HEK293 (cell line): ENCODE measurements at regions not wholly inside any gene's neighbourhood (a gene's known extent, or its start where the extent isn't known, plus 50 kb on each side); places are given as distances from the start of the nearest gene placed in this dataset.

Experiments
- CTCF ChIA-PET: fragments of 350-600 bp; formaldehyde crosslinking; extraction: SDS; loops from one replicate; lab custom pipeline; 2021; ENCODE audit warnings: antibody characterized with exemption; lab: Yijun Ruan, JAX
- POLR2A ChIA-PET: fragments of 300-600 bp; formaldehyde crosslinking; extraction: SDS; loops from one replicate; lab custom pipeline; 2020; ENCODE audit warnings: antibody characterized with exemption, inconsistent platforms; lab: Yijun Ruan, JAX
- H3K27ac ChIP-seq: fragments of 200-500 bp; sonication (Bioruptor generic); 2 replicates; pipeline ENCODE4 v1.5.1; 2014; ENCODE audit warnings: low read depth, low read length, control low read depth, inconsistent platforms; ENCODE audit errors: extremely low read depth
- H3K36me3 ChIP-seq, 2 experiments: fragments of 200-500 bp in 1 of 2; sonication (Bioruptor generic) in 1 of 2; 1 replicate in 1 of 2; 2 replicates in 1 of 2; pipeline ENCODE4 v1.5.1; 2014 to 2017; ENCODE audit warnings: inconsistent platforms in 2 of 2, low read length in 2 of 2; ENCODE audit not compliant: control insufficient read depth in 2 of 2, insufficient read depth in 1 of 2
- H3K4me1 ChIP-seq: fragments of 200-500 bp; sonication (Bioruptor generic); 2 replicates; pipeline ENCODE4 v1.5.1; 2014; ENCODE audit warnings: mild to moderate bottlenecking, low read length, inconsistent platforms; ENCODE audit not compliant: control insufficient read depth, insufficient read depth
- H3K4me3 ChIP-seq: 2 replicates; pipeline ENCODE4 v1.5.1; 2011; ENCODE audit warnings: low read depth, mild to moderate bottlenecking, control low read depth, low read length, moderate library complexity
- H3K9me3 ChIP-seq: fragments of 200-500 bp; sonication (Bioruptor generic); 2 replicates; pipeline ENCODE4 v1.5.1; 2014; ENCODE audit warnings: low read depth, low read length, inconsistent platforms; ENCODE audit not compliant: control insufficient read depth, insufficient read depth
- INSM2 ChIP-seq: fragments of 450-650 bp; formaldehyde crosslinking; IDR thresholded peaks from 2 replicates; pipeline ENCODE4 v1.5.1; 2016; ENCODE audit warnings: missing biosample characterization, missing genetic modification characterization
- KLF1 ChIP-seq: fragments of 450-650 bp; formaldehyde crosslinking; IDR thresholded peaks from 2 replicates; pipeline ENCODE4 v1.5.1; 2016; ENCODE audit warnings: missing biosample characterization, missing genetic modification characterization
- KLF16 ChIP-seq: fragments of 450-650 bp; formaldehyde crosslinking; IDR thresholded peaks from 2 replicates; pipeline ENCODE4 v1.5.1; 2017; ENCODE audit warnings: missing biosample characterization, missing genetic modification characterization
- KLF9 ChIP-seq: fragments of 450-650 bp; formaldehyde crosslinking; IDR thresholded peaks from 2 replicates; pipeline ENCODE4 v1.5.1; 2016; ENCODE audit warnings: missing biosample characterization, missing genetic modification characterization, low read depth
- MYNN ChIP-seq: fragments of 450-650 bp; formaldehyde crosslinking; IDR thresholded peaks from 2 replicates; pipeline ENCODE4 v1.5.1; 2016; ENCODE audit warnings: missing biosample characterization, missing genetic modification characterization, borderline replicate concordance
- SALL2 ChIP-seq: fragments of 450-650 bp; formaldehyde crosslinking; IDR thresholded peaks from 2 replicates; pipeline ENCODE4 v1.5.0; 2017; ENCODE audit warnings: missing biosample characterization, mild to moderate bottlenecking, missing genetic modification characterization, borderline replicate concordance
- SCRT2 ChIP-seq: fragments of 450-650 bp; formaldehyde crosslinking; IDR thresholded peaks from 2 replicates; pipeline ENCODE4 v1.5.1; 2016; ENCODE audit warnings: missing biosample characterization, missing genetic modification characterization
- TCF7L2 ChIP-seq: IDR thresholded peaks from 2 replicates; pipeline ENCODE4 v1.6.1; 2011; ENCODE audit warnings: low read depth, mild to moderate bottlenecking, inconsistent platforms, low read length, moderate library complexity, borderline replicate concordance
- ZBTB49 ChIP-seq: fragments of 450-650 bp; formaldehyde crosslinking; IDR thresholded peaks from 2 replicates; pipeline ENCODE4 v1.5.1; 2016; ENCODE audit warnings: missing biosample characterization, missing genetic modification characterization, low read depth
- ZFHX2 ChIP-seq: fragments of 450-650 bp; formaldehyde crosslinking; conservative IDR thresholded peaks from 2 replicates; pipeline ENCODE4 v1.5.1; 2016; ENCODE audit warnings: missing biosample characterization, missing genetic modification characterization
- ZFP3 ChIP-seq: fragments of 450-650 bp; formaldehyde crosslinking; IDR thresholded peaks from 2 replicates; pipeline ENCODE4 v1.5.1; 2016; ENCODE audit warnings: low read depth, missing biosample characterization, missing genetic modification characterization
- ZFP37 ChIP-seq: fragments of 450-650 bp; formaldehyde crosslinking; IDR thresholded peaks from 2 replicates; pipeline ENCODE4 v1.5.1; 2016; ENCODE audit warnings: missing biosample characterization, missing genetic modification characterization
- ZFP41 ChIP-seq: fragments of 450-650 bp; formaldehyde crosslinking; IDR thresholded peaks from 2 replicates; pipeline ENCODE4 v1.5.1; 2016; ENCODE audit warnings: missing biosample characterization, missing genetic modification characterization, borderline replicate concordance
- ZNF266 ChIP-seq: fragments of 450-650 bp; formaldehyde crosslinking; IDR thresholded peaks from 2 replicates; pipeline ENCODE4 v1.5.1; 2016; ENCODE audit warnings: missing biosample characterization, missing genetic modification characterization, low read depth
- ZNF311 ChIP-seq: fragments of 450-650 bp; formaldehyde crosslinking; IDR thresholded peaks from 2 replicates; pipeline ENCODE4 v1.5.1; 2017; ENCODE audit warnings: missing biosample characterization, missing genetic modification characterization, borderline replicate concordance
- ZNF366 ChIP-seq: fragments of 450-650 bp; formaldehyde crosslinking; conservative IDR thresholded peaks from 2 replicates; pipeline ENCODE4 v1.5.1; 2016; ENCODE audit warnings: missing biosample characterization, missing genetic modification characterization
- ZNF404 ChIP-seq: fragments of 450-650 bp; formaldehyde crosslinking; IDR thresholded peaks from 2 replicates; pipeline ENCODE4 v1.5.1; 2017; ENCODE audit warnings: missing biosample characterization, missing genetic modification characterization
- ZNF416 ChIP-seq: fragments of 450-650 bp; formaldehyde crosslinking; IDR thresholded peaks from 2 replicates; pipeline ENCODE4 v1.5.1; 2016; ENCODE audit warnings: missing biosample characterization, missing genetic modification characterization
- ZNF501 ChIP-seq: fragments of 450-650 bp; formaldehyde crosslinking; IDR thresholded peaks from 2 replicates; pipeline ENCODE4 v1.5.1; 2016; ENCODE audit warnings: missing biosample characterization, missing genetic modification characterization
- ZNF521 ChIP-seq: fragments of 450-650 bp; formaldehyde crosslinking; IDR thresholded peaks from 2 replicates; pipeline ENCODE4 v1.5.1; 2017; ENCODE audit warnings: missing biosample characterization, mild to moderate bottlenecking, missing genetic modification characterization
- ZNF548 ChIP-seq: fragments of 450-650 bp; formaldehyde crosslinking; IDR thresholded peaks from 2 replicates; pipeline ENCODE4 v1.5.1; 2016; ENCODE audit warnings: missing biosample characterization, missing genetic modification characterization
- ZNF560 ChIP-seq: fragments of 450-650 bp; formaldehyde crosslinking; IDR thresholded peaks from 2 replicates; pipeline ENCODE4 v1.5.1; 2017; ENCODE audit warnings: missing biosample characterization, missing genetic modification characterization, borderline replicate concordance
- ZNF664 ChIP-seq: fragments of 450-650 bp; formaldehyde crosslinking; IDR thresholded peaks from 2 replicates; pipeline ENCODE4 v1.5.1; 2016; ENCODE audit warnings: missing biosample characterization, missing genetic modification characterization
- ZNF670 ChIP-seq: fragments of 450-650 bp; formaldehyde crosslinking; IDR thresholded peaks from 2 replicates; pipeline ENCODE4 v1.5.1; 2016; ENCODE audit warnings: missing biosample characterization, missing genetic modification characterization, low read depth
- ZNF747 ChIP-seq: fragments of 450-650 bp; formaldehyde crosslinking; IDR thresholded peaks from 2 replicates; pipeline ENCODE4 v1.5.1; 2016; ENCODE audit warnings: missing biosample characterization, missing genetic modification characterization
- ZNF768 ChIP-seq: fragments of 450-650 bp; formaldehyde crosslinking; IDR thresholded peaks from 2 replicates; pipeline ENCODE4 v1.5.1; 2018; ENCODE audit warnings: missing biosample characterization, mild to moderate bottlenecking, missing genetic modification characterization
- ZNF777 ChIP-seq: fragments of 450-650 bp; formaldehyde crosslinking; IDR thresholded peaks from 2 replicates; pipeline ENCODE4 v1.5.1; 2017; ENCODE audit warnings: missing biosample characterization, missing genetic modification characterization, borderline replicate concordance
- ZSCAN30 ChIP-seq: fragments of 450-650 bp; IDR thresholded peaks from 2 replicates; pipeline ENCODE4 v1.5.1; 2018; ENCODE audit warnings: missing biosample characterization, mild to moderate bottlenecking, missing genetic modification characterization, moderate library complexity
- TF ChIP-seq, protein P1 (sequence below): fragments of 450-650 bp; formaldehyde crosslinking; IDR thresholded peaks from 2 replicates; pipeline ENCODE4 v1.5.1; 2016; ENCODE audit warnings: missing biosample characterization, missing genetic modification characterization

DNA sequence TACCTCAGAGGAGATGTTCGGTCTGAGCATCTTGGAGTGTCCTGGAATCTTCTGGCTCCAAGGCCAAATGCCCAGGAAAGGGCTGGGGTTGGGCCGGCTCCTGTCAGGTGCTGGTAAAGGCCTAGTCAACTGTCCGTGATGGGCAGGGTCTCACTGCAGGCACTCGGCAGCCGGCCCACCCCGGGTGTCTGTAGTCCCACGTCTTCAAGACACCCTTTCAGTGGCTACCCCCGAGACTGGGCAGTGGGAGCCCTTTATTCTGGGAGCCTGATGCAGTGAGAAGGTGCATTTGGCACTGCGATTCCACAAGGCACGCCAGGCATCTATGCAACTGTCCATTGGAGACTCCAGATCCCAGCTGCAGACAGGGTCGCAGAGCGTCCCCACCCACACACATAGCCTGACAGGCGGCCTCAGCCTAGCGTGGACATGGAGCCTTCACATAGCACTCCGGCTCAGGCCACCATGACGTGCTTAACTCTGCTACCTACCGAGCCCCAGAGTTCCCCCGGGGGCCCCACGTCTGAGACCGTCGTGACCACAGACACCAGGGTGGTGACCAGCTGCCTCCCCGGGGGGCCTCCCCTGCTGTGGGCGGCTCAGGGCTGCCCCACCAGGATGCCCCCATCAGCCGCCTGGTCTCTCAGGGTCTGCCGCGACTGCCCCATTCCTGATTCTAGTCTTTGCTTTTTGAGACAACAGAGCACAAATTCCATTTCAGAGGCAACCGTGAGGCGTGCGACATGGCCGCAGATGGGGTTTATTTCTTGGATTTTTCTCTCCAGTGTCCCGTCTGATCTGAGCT lies 331.8 kb upstream of the SFSWAP start:
- TF ChIP-seq KLF9 (tag by site-specific recombination) (no peak), ZNF404 (no peak), ZNF560 (tag by site-specific recombination) (no peak), ZNF777 (tag by site-specific recombination) (no peak), ZNF416 (tag by site-specific recombination) (no peak), ZFP3 (tag by site-specific recombination) (no peak), ZSCAN30 (no peak), ZNF670 (tag by site-specific recombination) (no peak), ZBTB49 (tag by site-specific recombination) (no peak), ZFP37 (tag by site-specific recombination) (no peak), ZNF548 (tag by site-specific recombination) (no peak), SCRT2 (tag by site-specific recombination) (no peak), ZNF664 (tag by site-specific recombination) (no peak), ZNF501 (no peak), ZFHX2 (no peak), MYNN (tag by site-specific recombination) (no peak), SALL2 (tag by site-specific recombination) (no peak), KLF1 (tag by site-specific recombination) (no peak), ZFP41 (tag by site-specific recombination) (no peak), ZNF768 (tag by site-specific recombination) (no peak)
- Histone ChIP-seq H3K36me3 (no peaks in the 10 kb centered on the region), H3K9me3 (no peaks in the 10 kb centered on the region), H3K4me1 (no peaks in the 10 kb centered on the region), H3K4me3 (no peak overlapping the region), H3K27ac (no peak overlapping the region)
- POLR2A ChIA-PET: no interaction called here
- CTCF ChIA-PET: no interaction called here

DNA sequence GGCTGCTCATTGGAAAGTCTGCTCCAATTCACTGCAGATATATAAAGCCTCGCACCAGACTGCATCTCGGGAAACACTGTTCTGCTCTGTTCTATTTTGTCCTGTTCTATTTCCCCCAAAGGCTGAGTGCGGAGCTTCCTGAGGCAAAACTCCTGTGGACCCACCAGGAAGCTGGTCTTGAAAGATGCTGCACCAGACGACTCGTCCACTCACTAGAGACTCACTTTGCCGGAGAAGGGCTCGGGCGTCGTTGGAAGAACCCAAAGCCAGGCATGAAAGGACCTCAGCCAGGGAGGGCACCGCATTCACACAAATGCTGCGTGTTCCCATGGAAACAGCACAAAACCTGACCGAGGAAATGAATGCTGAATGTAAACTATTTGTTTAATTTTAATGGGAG lies 331.2 kb upstream of the SFSWAP start:
- Histone ChIP-seq H3K27ac (no peak overlapping the region), H3K4me1 (no peaks in the 10 kb centered on the region), H3K9me3 (no peaks in the 10 kb centered on the region), H3K4me3 (no peak overlapping the region)
- CTCF ChIA-PET: no interaction called here
- TF ChIP-seq, protein P1, sequence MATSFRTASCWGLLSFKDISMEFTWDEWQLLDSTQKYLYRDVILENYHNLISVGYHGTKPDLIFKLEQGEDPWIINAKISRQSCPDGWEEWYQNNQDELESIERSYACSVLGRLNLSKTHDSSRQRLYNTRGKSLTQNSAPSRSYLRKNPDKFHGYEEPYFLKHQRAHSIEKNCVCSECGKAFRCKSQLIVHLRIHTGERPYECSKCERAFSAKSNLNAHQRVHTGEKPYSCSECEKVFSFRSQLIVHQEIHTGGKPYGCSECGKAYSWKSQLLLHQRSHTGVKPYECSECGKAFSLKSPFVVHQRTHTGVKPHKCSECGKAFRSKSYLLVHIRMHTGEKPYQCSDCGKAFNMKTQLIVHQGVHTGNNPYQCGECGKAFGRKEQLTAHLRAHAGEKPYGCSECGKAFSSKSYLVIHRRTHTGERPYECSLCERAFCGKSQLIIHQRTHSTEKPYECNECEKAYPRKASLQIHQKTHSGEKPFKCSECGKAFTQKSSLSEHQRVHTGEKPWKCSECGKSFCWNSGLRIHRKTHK: no peak
- TF ChIP-seq ZNF747 (tag by site-specific recombination) (no peak), ZNF521 (tag by site-specific recombination) (no peak), INSM2 (no peak), KLF16 (tag by site-specific recombination) (no peak), ZNF266 (no peak), ZNF366 (no peak), ZNF311 (tag by site-specific recombination) (no peak), TCF7L2 (no peak), ZBTB49 (tag by site-specific recombination) (no peak)
- TF ChIP-seq, all 188 proteins: peak for 0
- POLR2A ChIA-PET: no interaction called here
- no peaks in the 10 kb centered on the region for H3K36me3 ChIP-seq
